ENCODE measurements at regions not wholly inside any gene's neighbourhood (a gene's known extent, or its start where the extent isn't known, plus 50 kb on each side); places are given as distances from the start of the nearest gene placed in this dataset.

DNA sequence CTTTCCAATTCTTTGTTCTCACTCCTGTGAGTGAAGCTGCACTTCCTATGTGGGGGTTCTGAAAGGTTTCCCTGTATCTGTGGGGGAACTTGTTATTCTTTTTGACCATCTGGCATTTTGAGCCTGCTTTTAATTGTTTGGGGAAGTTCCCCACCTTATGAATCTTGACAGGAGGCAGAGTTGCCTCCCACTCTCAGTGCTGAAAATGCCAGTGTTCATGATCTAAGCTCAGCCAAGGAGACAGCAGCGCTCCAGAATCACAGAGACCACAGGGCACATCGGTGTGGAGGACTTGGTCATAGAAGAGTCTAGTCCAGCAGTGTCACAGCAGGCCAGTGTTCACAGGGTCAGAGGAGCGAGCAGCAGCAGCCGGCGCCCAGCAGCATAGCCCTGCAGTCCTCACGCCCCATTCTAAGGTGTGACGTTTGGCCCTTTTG lies 63.8 kb upstream of the PRDX6 start:
- peak; percentile 46 for ATAC-seq
- Mint-ChIP-seq H3K4me3 (peak overlapping the region; percentile 67), H3K27me3 (no peaks in the 10 kb centered on the region), H3K27ac (peak overlapping the region; percentile 96), H3K9me3 (no peaks in the 10 kb centered on the region), H3K4me1 (peaks cover 91% of the 10 kb centered on the region), H3K36me3 (peaks cover 9% of the 10 kb centered on the region)

DNA sequence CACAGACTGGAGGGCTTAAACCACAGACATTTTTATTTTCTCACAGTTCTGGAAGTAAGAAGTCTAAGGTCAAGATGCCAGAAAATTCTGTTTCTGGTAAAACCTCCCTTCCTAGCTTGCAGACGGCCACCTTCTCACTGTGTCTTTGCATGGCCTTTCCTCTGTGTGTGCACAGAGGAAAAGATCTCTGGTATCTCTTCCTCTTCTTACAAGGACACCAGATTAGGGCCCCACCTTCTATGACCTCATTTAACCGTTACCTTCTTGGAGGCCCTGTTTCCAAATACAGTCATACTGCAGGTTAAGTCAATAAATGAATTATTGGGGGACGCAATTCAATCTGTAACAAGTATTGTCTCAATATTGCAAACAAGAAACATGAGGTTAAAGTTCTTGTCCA lies 63.0 kb upstream of the PRDX6 start:
- Mint-ChIP-seq H3K27me3 (no peaks in the 10 kb centered on the region), H3K27ac (peak overlapping the region; percentile 96), H3K36me3 (peaks cover 14% of the 10 kb centered on the region), H3K9me3 (no peaks in the 10 kb centered on the region), H3K4me1 (peaks cover 92% of the 10 kb centered on the region), H3K4me3 (peak overlapping the region; percentile 67)
- ATAC-seq: peak; percentile 73

DNA sequence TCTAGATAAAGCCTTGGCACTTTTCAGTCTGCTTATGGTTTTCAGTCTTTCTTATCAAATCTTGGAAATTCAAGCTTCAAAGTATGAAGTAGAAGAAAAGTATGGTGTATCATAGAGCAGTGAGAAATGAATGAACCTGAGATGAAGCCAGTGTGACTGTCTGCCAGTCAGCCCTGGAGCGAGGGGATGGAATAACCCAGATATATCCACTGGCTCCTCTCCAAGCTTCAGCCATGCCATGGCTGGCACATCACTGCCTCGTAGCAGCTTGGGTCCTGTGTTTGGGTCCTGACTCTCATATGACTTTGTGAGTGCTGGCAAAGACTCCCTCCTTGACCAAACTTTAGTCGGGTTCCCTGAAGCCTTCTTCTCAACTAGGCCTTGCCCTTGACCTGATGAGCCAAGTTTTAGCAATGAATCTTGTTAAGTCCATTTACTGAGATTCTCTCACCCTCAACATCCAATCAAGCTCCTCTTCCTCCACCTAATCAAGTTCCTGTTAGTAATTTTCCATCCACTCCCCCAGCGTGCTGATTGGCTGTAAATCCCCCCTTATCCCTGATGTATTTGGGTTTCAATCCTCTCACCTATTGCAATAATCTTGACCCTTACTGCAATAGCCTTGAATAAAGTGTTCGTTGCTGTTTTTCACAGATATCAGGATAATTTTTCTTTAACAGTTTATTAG lies 62.5 kb upstream of the PRDX6 start:
- H3K9me3 Mint-ChIP-seq: no peaks in the 10 kb centered on the region
- H3K4me3 Mint-ChIP-seq: peak overlapping the region; percentile 67
- peak overlapping the region; percentile 96 for H3K27ac Mint-ChIP-seq
- H3K4me1 Mint-ChIP-seq: peaks cover 92% of the 10 kb centered on the region
- no peaks in the 10 kb centered on the region for H3K27me3 Mint-ChIP-seq
- peaks cover 14% of the 10 kb centered on the region for H3K36me3 Mint-ChIP-seq
- no peak for ATAC-seq

DNA sequence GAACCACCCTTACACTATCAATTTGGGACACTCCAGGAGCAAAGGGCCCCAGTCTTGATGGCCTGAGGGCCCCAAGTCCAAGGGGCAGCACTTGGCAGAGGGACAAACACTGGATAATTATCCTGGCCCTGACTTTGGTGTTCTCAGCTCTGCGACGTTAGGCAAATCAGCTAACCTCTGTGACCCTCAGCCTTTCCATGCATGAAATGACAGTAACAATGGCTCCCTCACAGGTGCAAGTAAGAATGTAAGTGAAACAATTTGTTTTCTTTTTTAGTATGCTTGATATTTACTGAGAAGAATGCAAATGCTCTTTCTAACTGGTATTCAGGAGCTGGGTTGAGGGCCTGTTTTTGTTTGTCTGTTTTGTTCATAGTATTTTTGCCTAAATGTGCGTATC lies 61.6 kb upstream of the PRDX6 start:
- Mint-ChIP-seq H3K36me3 (peaks cover 18% of the 10 kb centered on the region), H3K4me1 (peaks cover 92% of the 10 kb centered on the region), H3K27me3 (no peaks in the 10 kb centered on the region), H3K27ac (peak overlapping the region; percentile 96), H3K4me3 (peak overlapping the region; percentile 68), H3K9me3 (no peaks in the 10 kb centered on the region)
- peak; percentile 6 for ATAC-seq

DNA sequence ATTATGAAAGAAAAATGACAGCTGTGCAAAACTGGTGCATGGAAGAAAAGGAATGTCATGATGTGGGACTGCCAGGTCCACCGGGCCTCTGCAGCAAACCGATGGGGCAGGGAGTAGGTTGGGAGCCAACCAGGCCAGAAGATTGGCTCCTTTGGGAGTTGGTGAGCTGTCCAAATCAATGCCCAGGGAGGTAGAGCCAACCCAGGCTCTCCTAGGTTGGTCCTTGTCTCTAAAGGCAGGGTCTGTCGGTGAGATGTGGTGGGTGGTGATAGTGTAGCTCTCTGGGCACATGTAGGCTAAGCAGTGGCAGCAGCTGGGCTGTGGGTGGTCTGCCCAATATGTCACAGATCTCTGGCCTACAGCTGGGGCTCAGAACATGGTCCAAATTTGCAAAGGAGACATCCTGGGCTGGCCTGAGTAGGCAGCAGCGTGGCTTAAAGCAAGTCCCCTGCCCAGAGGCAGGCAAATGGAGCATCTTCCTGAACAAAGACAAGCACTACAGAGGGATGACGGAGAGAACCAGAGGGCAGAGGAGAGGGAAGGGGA lies 61.2 kb upstream of the PRDX6 start:
- Mint-ChIP-seq H3K36me3 (peaks cover 18% of the 10 kb centered on the region), H3K9me3 (no peaks in the 10 kb centered on the region), H3K4me3 (peak overlapping the region; percentile 68), H3K27me3 (no peaks in the 10 kb centered on the region), H3K27ac (peak overlapping the region; percentile 96), H3K4me1 (peaks cover 87% of the 10 kb centered on the region)
- ATAC-seq: no peak

DNA sequence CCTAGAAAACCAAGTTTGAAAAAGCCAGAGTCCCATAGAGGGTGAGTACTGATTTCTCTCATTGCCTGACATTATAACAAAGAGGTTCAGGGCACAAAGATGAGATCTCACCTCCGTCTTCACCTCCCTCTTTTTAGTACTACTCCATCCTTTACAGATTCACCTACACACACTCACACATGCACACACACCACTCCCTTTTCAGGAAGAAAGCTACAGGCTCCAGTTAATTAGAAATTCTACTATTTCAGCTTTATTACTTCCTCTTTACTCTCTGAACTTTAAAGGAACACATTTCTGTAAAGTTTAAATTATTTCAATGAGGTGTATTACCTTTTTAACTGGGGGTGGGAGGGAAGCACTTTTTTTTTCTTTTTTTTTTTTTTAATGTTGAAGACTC lies 59.6 kb upstream of the PRDX6 start:
- H3K27me3 Mint-ChIP-seq: no peaks in the 10 kb centered on the region
- peak; percentile 0 for ATAC-seq
- H3K4me1 Mint-ChIP-seq: peaks cover 85% of the 10 kb centered on the region
- H3K27ac Mint-ChIP-seq: peak overlapping the region; percentile 96
- peaks cover 25% of the 10 kb centered on the region for H3K36me3 Mint-ChIP-seq
- H3K4me3 Mint-ChIP-seq: peak overlapping the region; percentile 59
- H3K9me3 Mint-ChIP-seq: no peaks in the 10 kb centered on the region

- Mint-ChIP-seq H3K27ac (peak overlapping the region; percentile 96), H3K4me3 (peak overlapping the region; percentile 59), H3K27me3 (no peaks in the 10 kb centered on the region), H3K36me3 (peaks cover 30% of the 10 kb centered on the region), H3K4me1 (peaks cover 83% of the 10 kb centered on the region), H3K9me3 (no peaks in the 10 kb centered on the region)
- ATAC-seq: peak; percentile 84
Measured at GRCh38 chr1:173418107-173418985, 58.8 kb upstream of the PRDX6 start.

DNA sequence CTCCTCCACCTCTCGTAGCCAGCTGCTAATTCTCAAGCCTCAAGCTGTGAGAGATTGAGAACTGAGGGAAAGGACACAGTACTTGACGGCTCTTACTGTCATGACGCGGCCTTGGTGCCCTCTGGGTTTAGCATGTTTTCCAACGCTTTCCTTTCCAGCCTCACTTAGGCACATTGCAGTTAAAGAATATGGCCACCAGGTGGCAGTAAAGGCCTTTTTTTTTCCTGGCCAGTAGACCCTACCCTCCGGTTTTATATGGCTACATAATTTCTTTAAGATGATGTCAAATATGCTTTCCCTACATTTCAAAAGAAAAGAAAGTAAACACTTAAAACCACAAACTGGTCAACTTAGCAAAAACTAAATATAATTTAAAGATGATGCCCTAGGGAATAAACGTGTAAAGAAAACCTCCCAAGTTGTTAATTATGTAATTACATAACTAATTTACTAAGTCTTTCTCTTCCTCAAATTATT lies 56.8 kb upstream of the PRDX6 start:
- Mint-ChIP-seq H3K36me3 (peaks cover 33% of the 10 kb centered on the region), H3K4me1 (peaks cover 66% of the 10 kb centered on the region), H3K9me3 (no peaks in the 10 kb centered on the region), H3K27me3 (no peaks in the 10 kb centered on the region), H3K27ac (peak overlapping the region; percentile 96), H3K4me3 (no peak overlapping the region)
- ATAC-seq: no peak

DNA sequence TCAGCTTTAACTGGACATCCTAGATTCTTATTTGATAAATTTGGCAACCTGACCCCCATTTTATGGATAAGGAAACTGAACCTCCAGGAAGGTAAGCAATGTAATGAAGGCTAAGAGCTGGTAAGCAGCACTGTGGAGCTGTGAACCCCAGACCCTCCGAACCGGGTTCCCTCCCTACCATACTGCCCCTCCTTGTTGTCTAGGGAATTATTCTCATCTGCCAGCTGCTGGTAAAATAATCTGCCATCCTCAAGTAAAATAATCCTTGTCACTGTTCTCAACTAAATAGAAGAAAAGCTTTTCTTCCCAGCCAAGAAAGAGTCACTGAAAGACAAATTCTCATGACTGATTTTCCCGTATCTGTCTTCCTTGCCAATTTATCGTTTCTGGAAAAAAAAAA lies 55.8 kb upstream of the PRDX6 start:
- Mint-ChIP-seq H3K4me3 (no peak overlapping the region), H3K27me3 (no peaks in the 10 kb centered on the region), H3K27ac (peak overlapping the region; percentile 46), H3K9me3 (no peaks in the 10 kb centered on the region), H3K36me3 (peaks cover 25% of the 10 kb centered on the region), H3K4me1 (peaks cover 57% of the 10 kb centered on the region)
- ATAC-seq: no peak

DNA sequence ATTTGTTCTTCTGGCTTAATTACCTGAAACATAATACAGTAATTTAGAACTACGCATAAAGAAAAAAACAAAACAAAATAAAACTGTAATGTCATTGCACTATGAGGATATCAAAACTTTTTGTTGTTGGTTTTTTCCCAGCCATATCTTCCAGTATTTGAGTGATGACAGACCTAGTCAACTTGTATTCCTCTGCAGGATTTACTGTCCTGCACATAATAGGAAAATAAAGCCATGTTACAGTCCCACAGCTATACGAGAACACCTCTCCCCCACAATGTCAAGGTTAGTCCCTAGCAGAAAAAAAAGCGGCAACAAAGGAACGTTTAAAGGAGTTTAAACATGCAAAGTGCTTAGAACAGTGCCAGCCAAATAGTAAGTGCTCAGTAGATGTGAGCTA lies 55.3 kb upstream of the PRDX6 start:
- no peaks in the 10 kb centered on the region for H3K9me3 Mint-ChIP-seq
- no peaks in the 10 kb centered on the region for H3K27me3 Mint-ChIP-seq
- peaks cover 55% of the 10 kb centered on the region for H3K4me1 Mint-ChIP-seq
- no peak for ATAC-seq
- peaks cover 24% of the 10 kb centered on the region for H3K36me3 Mint-ChIP-seq
- peak overlapping the region; percentile 46 for H3K27ac Mint-ChIP-seq
- H3K4me3 Mint-ChIP-seq: no peak overlapping the region

GRCh38 chr1:173422456-173422976 lies 54.6 kb upstream of the PRDX6 start:
- Mint-ChIP-seq H3K27me3 (no peaks in the 10 kb centered on the region), H3K27ac (peak overlapping the region; percentile 46), H3K4me3 (no peak overlapping the region), H3K4me1 (peaks cover 50% of the 10 kb centered on the region), H3K9me3 (no peaks in the 10 kb centered on the region), H3K36me3 (peaks cover 24% of the 10 kb centered on the region)
- ATAC-seq: peak; percentile 54

- Mint-ChIP-seq H3K4me3 (no peak overlapping the region), H3K4me1 (peaks cover 42% of the 10 kb centered on the region), H3K36me3 (peaks cover 24% of the 10 kb centered on the region), H3K27ac (peak overlapping the region; percentile 46), H3K27me3 (no peaks in the 10 kb centered on the region), H3K9me3 (no peaks in the 10 kb centered on the region)
- ATAC-seq: no peak
Measured at GRCh38 chr1:173423291-173423690, 53.8 kb upstream of the PRDX6 start.

DNA sequence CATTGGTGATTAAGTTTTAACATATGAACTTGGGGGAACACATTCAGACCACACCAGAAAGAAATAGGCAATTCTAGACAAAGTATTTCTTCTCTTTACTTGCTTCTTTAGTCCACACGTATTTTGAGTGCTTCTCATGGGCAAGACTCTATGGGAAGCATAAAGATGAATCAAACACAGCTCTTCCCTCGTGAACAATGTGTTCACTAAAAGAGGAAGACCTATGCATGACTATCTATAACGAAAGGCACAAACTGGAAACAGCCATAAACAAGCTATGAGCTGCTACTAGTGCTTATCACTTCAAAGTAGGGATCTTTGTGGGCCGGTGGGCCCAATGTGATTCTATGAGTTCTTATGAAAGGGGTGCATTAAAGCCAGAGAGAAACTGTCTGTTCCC lies 53.0 kb upstream of the PRDX6 start:
- ATAC-seq: no peak
- H3K27ac Mint-ChIP-seq: peak overlapping the region; percentile 46
- no peak overlapping the region for H3K4me3 Mint-ChIP-seq
- no peaks in the 10 kb centered on the region for H3K9me3 Mint-ChIP-seq
- H3K27me3 Mint-ChIP-seq: no peaks in the 10 kb centered on the region
- peaks cover 36% of the 10 kb centered on the region for H3K4me1 Mint-ChIP-seq
- H3K36me3 Mint-ChIP-seq: peaks cover 19% of the 10 kb centered on the region

DNA sequence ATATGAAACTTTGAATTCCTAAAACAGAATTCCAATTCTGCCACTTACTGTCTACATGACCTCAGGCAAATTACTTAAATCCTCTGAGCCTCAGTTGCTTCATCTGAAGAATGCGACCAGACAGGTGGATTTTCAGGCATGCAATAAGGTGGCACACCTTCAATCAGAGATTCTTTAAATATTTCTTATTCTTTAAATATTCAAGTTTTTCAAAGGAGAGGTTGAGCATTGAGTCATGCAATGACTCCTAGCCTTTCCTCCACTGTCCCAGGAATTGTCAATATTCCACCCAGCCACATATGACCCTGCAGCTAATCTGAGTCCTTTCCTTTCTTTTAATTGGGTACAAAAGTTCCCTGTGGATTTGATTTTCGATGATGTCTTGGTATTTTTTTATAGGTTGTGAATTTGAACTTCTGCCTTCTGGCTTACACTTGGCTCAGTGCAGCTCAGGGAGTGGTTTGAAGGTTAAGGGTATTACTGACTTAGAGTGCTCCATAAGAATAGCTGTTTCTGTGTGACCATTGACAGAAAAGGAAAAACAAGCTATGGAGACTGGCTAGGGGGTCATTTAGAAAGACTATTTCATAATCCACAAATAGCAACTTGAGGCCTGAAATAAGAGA lies 52.2 kb upstream of the PRDX6 start:
- peaks cover 19% of the 10 kb centered on the region for H3K36me3 Mint-ChIP-seq
- ATAC-seq: no peak
- peaks cover 36% of the 10 kb centered on the region for H3K4me1 Mint-ChIP-seq
- no peaks in the 10 kb centered on the region for H3K9me3 Mint-ChIP-seq
- no peak overlapping the region for H3K27ac Mint-ChIP-seq
- H3K27me3 Mint-ChIP-seq: no peaks in the 10 kb centered on the region
- no peak overlapping the region for H3K4me3 Mint-ChIP-seq

- H3K9me3 Mint-ChIP-seq: no peaks in the 10 kb centered on the region
- no peak for ATAC-seq
- H3K27ac Mint-ChIP-seq: no peak overlapping the region
- no peak overlapping the region for H3K4me3 Mint-ChIP-seq
- no peaks in the 10 kb centered on the region for H3K27me3 Mint-ChIP-seq
- peaks cover 40% of the 10 kb centered on the region for H3K4me1 Mint-ChIP-seq
- peaks cover 15% of the 10 kb centered on the region for H3K36me3 Mint-ChIP-seq
Measured at GRCh38 chr1:173426057-173426456, 51.1 kb upstream of the PRDX6 start.
